ENCODE measurements at regions not wholly inside any gene's neighbourhood (a gene's known extent, or its start where the extent isn't known, plus 50 kb on each side); places are given as distances from the start of the nearest gene placed in this dataset.

- H4K20me1 ChIP-seq (ENCODE audit: insufficient read depth) = no peaks in the 10 kb centered on the region
- no peaks in the 10 kb centered on the region; the same call in 1 of the 2 replicates for H3K9me3 ChIP-seq
- no peak for DNase-seq
- no peak overlapping the region for H3K9ac ChIP-seq
- H3K27me3 ChIP-seq (ENCODE audit: insufficient read depth) = no peaks in the 10 kb centered on the region
- H3K4me2 ChIP-seq = no peak overlapping the region
- ChIA-PET POLR2A (no interaction called here), CTCF (no interaction called here)
- no peaks in the 10 kb centered on the region for H3K9me2 ChIP-seq
- no peak overlapping the region for H3K27ac ChIP-seq (ENCODE audit: low read depth in 2 of 2, low read length in 1 of 2)
- no peak overlapping the region for H3K4me3 ChIP-seq (ENCODE audit: low read depth in 2 of 2, low read length in 1 of 2)
- no peaks in the 10 kb centered on the region for H3F3A ChIP-seq (replicated peaks; ENCODE audit: insufficient read depth)
- H3K4me1 ChIP-seq (ENCODE audit: control insufficient read depth in 1 of 2, insufficient read depth in 2 of 2, low read depth in 1 of 2, low read length in 1 of 2) = no peaks in the 10 kb centered on the region
- H2AFZ ChIP-seq (ENCODE audit: low read depth) = no peak overlapping the region
- TF ChIP-seq SMC3 (IDR thresholded peaks at IDR 0.05; ENCODE audit: low read depth, low read length) (no peak), EZH2phosphoT487 (IDR thresholded peaks at IDR 0.05; ENCODE audit: borderline replicate concordance, low read depth) (no peak), CHD2 (IDR thresholded peaks at IDR 0.05; ENCODE audit: low read length, partially characterized antibody) (no peak), MEF2A (IDR thresholded peaks at IDR 0.05; ENCODE audit: borderline replicate concordance, low read depth) (no peak), RCOR1 (IDR thresholded peaks at IDR 0.05; ENCODE audit: low read length) (no peak), RAD21 (IDR thresholded peaks at IDR 0.05; ENCODE audit: low read length) (no peak), RXRA (IDR thresholded peaks at IDR 0.05; ENCODE audit: borderline replicate concordance, low read depth) (no peak), ELF1 (IDR thresholded peaks at IDR 0.05) (no peak), NFIC (IDR thresholded peaks at IDR 0.05; ENCODE audit: borderline replicate concordance) (no peak), NRF1 (IDR thresholded peaks at IDR 0.05; ENCODE audit: low read depth, low read length) (no peak)
- TF ChIP-seq, protein P1, sequence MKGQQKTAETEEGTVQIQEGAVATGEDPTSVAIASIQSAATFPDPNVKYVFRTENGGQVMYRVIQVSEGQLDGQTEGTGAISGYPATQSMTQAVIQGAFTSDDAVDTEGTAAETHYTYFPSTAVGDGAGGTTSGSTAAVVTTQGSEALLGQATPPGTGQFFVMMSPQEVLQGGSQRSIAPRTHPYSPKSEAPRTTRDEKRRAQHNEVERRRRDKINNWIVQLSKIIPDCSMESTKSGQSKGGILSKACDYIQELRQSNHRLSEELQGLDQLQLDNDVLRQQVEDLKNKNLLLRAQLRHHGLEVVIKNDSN (IDR thresholded peaks at IDR 0.05; ENCODE audit: borderline replicate concordance, low read depth) = no peak
- TF ChIP-seq, protein P2, sequence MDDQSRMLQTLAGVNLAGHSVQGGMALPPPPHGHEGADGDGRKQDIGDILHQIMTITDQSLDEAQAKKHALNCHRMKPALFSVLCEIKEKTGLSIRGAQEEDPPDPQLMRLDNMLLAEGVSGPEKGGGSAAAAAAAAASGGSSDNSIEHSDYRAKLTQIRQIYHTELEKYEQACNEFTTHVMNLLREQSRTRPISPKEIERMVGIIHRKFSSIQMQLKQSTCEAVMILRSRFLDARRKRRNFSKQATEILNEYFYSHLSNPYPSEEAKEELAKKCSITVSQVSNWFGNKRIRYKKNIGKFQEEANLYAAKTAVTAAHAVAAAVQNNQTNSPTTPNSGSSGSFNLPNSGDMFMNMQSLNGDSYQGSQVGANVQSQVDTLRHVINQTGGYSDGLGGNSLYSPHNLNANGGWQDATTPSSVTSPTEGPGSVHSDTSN (IDR thresholded peaks at IDR 0.05) = no peak
- TF ChIP-seq, protein P3, sequence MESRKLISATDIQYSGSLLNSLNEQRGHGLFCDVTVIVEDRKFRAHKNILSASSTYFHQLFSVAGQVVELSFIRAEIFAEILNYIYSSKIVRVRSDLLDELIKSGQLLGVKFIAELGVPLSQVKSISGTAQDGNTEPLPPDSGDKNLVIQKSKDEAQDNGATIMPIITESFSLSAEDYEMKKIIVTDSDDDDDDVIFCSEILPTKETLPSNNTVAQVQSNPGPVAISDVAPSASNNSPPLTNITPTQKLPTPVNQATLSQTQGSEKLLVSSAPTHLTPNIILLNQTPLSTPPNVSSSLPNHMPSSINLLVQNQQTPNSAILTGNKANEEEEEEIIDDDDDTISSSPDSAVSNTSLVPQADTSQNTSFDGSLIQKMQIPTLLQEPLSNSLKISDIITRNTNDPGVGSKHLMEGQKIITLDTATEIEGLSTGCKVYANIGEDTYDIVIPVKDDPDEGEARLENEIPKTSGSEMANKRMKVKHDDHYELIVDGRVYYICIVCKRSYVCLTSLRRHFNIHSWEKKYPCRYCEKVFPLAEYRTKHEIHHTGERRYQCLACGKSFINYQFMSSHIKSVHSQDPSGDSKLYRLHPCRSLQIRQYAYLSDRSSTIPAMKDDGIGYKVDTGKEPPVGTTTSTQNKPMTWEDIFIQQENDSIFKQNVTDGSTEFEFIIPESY (IDR thresholded peaks at IDR 0.05; ENCODE audit: borderline replicate concordance, low read depth) = no peak
- H3K36me3 ChIP-seq (replicated peaks in 1 of 2; ENCODE audit: control insufficient read depth in 1 of 2, insufficient read depth in 2 of 2, low read length in 1 of 2) = no peaks in the 10 kb centered on the region
- H3K79me2 ChIP-seq (ENCODE audit: insufficient read depth) = no peaks in the 10 kb centered on the region
Measured at GRCh38 chr4:124579896-124580295, 132.6 kb downstream of the ANKRD50 start.

- 86% methylated on average over 1 of the region's 1 CpG for WGBS (ENCODE audit: low lambda C conversion rate)
- no peaks in the 10 kb centered on the region for H3K9me2 ChIP-seq
- no peak overlapping the region for H3K4me2 ChIP-seq
- H3K27ac ChIP-seq (ENCODE audit: low read depth in 2 of 2, low read length in 1 of 2) = no peak overlapping the region
- DNase-seq = no peak
- POLR2A ChIA-PET = no interaction called here
- H3K36me3 ChIP-seq (replicated peaks in 1 of 2; ENCODE audit: control insufficient read depth in 1 of 2, insufficient read depth in 2 of 2, low read length in 1 of 2) = no peaks in the 10 kb centered on the region
- no peaks in the 10 kb centered on the region for H4K20me1 ChIP-seq (ENCODE audit: insufficient read depth)
- no peak overlapping the region for H3K4me3 ChIP-seq (ENCODE audit: low read depth in 2 of 2, low read length in 1 of 2)
- no peaks in the 10 kb centered on the region for H3K27me3 ChIP-seq (ENCODE audit: insufficient read depth)
- no peaks in the 10 kb centered on the region for H3F3A ChIP-seq (replicated peaks; ENCODE audit: insufficient read depth)
- peaks cover 8% of the 10 kb centered on the region; the same call in 1 of the 2 replicates for H3K9me3 ChIP-seq
- no peaks in the 10 kb centered on the region for H3K79me2 ChIP-seq (ENCODE audit: insufficient read depth)
- H3K9ac ChIP-seq = no peak overlapping the region
- H3K4me1 ChIP-seq (ENCODE audit: control insufficient read depth in 1 of 2, insufficient read depth in 2 of 2, low read depth in 1 of 2, low read length in 1 of 2) = no peaks in the 10 kb centered on the region
- TF ChIP-seq FOSL2 (IDR thresholded peaks at IDR 0.05; ENCODE audit: borderline replicate concordance, low read depth) = no peak
- H2AFZ ChIP-seq (ENCODE audit: low read depth) = no peak overlapping the region
- CTCF ChIA-PET = no interaction called here
Measured at GRCh38 chr4:124583797-124584196, 128.7 kb downstream of the ANKRD50 start.

Data from SK-N-SH (cell line).